ENCODE measurements at regions not wholly inside any gene's neighbourhood (a gene's known extent, or its start where the extent isn't known, plus 50 kb on each side); places are given as distances from the start of the nearest gene placed in this dataset.

GRCh38 chr14:103231376-103232019 lies 102.5 kb upstream of the EIF5 start:
- Histone ChIP-seq H3K27me3 (ENCODE audit: insufficient read depth, low read length, poor library complexity, severe bottlenecking) (no peaks in the 10 kb centered on the region), H3K79me2 (ENCODE audit: insufficient read depth, low read length) (no peaks in the 10 kb centered on the region), H3K36me3 (ENCODE audit: insufficient read depth, low read length) (no peaks in the 10 kb centered on the region), H3K4me3 (ENCODE audit: low read length, poor library complexity, severe bottlenecking) (no peak overlapping the region), H4K20me1 (ENCODE audit: insufficient read depth, low read length, poor library complexity, severe bottlenecking) (no peaks in the 10 kb centered on the region), H3K9ac (ENCODE audit: low read depth, low read length, poor library complexity, severe bottlenecking) (no peak overlapping the region), H3K4me2 (ENCODE audit: low read depth, low read length, poor library complexity, severe bottlenecking) (no peak overlapping the region), H3K9me3 (ENCODE audit: insufficient read depth, low read depth, low read length) (no peaks in the 10 kb centered on the region), H3K4me1 (ENCODE audit: insufficient read depth, low read length, poor library complexity, severe bottlenecking) (no peaks in the 10 kb centered on the region), H2AFZ (ENCODE audit: low read length) (no peak overlapping the region), H3K9me2 (replicated peaks; ENCODE audit: low read depth, low read length) (no peaks in the 10 kb centered on the region), H3F3A (ENCODE audit: low read depth) (no peaks in the 10 kb centered on the region)
- no peak for TF ChIP-seq EZH2phosphoT487 (IDR thresholded peaks at IDR 0.05; ENCODE audit: borderline replicate concordance)
- TF ChIP-seq CTCF (conservative IDR thresholded peaks at IDR 0.05; ENCODE audit: low read length) = no peak

GRCh38 chr14:103232031-103232808 lies 101.8 kb upstream of the EIF5 start:
- no peaks in the 10 kb centered on the region for H3K9me3 ChIP-seq (ENCODE audit: insufficient read depth, low read depth, low read length)
- H3K4me1 ChIP-seq (ENCODE audit: insufficient read depth, low read length, poor library complexity, severe bottlenecking) = no peaks in the 10 kb centered on the region
- TF ChIP-seq EZH2phosphoT487 (IDR thresholded peaks at IDR 0.05; ENCODE audit: borderline replicate concordance) (no peak), CTCF (conservative IDR thresholded peaks at IDR 0.05; ENCODE audit: low read length) (no peak)
- H3K36me3 ChIP-seq (ENCODE audit: insufficient read depth, low read length) = no peaks in the 10 kb centered on the region
- no peaks in the 10 kb centered on the region for H3K27me3 ChIP-seq (ENCODE audit: insufficient read depth, low read length, poor library complexity, severe bottlenecking)
- H3K9ac ChIP-seq (ENCODE audit: low read depth, low read length, poor library complexity, severe bottlenecking) = no peak overlapping the region
- H3K4me2 ChIP-seq (ENCODE audit: low read depth, low read length, poor library complexity, severe bottlenecking) = no peak overlapping the region
- no peaks in the 10 kb centered on the region for H3K9me2 ChIP-seq (replicated peaks; ENCODE audit: low read depth, low read length)
- no peak overlapping the region for H3K4me3 ChIP-seq (ENCODE audit: low read length, poor library complexity, severe bottlenecking)
- no peaks in the 10 kb centered on the region for H3F3A ChIP-seq (ENCODE audit: low read depth)
- H3K79me2 ChIP-seq (ENCODE audit: insufficient read depth, low read length) = no peaks in the 10 kb centered on the region
- H2AFZ ChIP-seq (ENCODE audit: low read length) = no peak overlapping the region
- no peaks in the 10 kb centered on the region for H4K20me1 ChIP-seq (ENCODE audit: insufficient read depth, low read length, poor library complexity, severe bottlenecking)

- Histone ChIP-seq H2AFZ (ENCODE audit: low read length) (no peak overlapping the region), H3K9me2 (replicated peaks; ENCODE audit: low read depth, low read length) (no peaks in the 10 kb centered on the region), H3K79me2 (ENCODE audit: insufficient read depth, low read length) (no peaks in the 10 kb centered on the region), H3K4me1 (ENCODE audit: insufficient read depth, low read length, poor library complexity, severe bottlenecking) (no peaks in the 10 kb centered on the region), H3K4me3 (ENCODE audit: low read length, poor library complexity, severe bottlenecking) (no peak overlapping the region), H3K9me3 (ENCODE audit: insufficient read depth, low read depth, low read length) (no peaks in the 10 kb centered on the region), H3K36me3 (ENCODE audit: insufficient read depth, low read length) (no peaks in the 10 kb centered on the region), H4K20me1 (ENCODE audit: insufficient read depth, low read length, poor library complexity, severe bottlenecking) (no peaks in the 10 kb centered on the region), H3K4me2 (ENCODE audit: low read depth, low read length, poor library complexity, severe bottlenecking) (no peak overlapping the region), H3F3A (ENCODE audit: low read depth) (no peaks in the 10 kb centered on the region), H3K9ac (ENCODE audit: low read depth, low read length, poor library complexity, severe bottlenecking) (no peak overlapping the region), H3K27me3 (ENCODE audit: insufficient read depth, low read length, poor library complexity, severe bottlenecking) (no peaks in the 10 kb centered on the region)
- TF ChIP-seq CTCF (conservative IDR thresholded peaks at IDR 0.05; ENCODE audit: low read length) = no peak
- no peak for TF ChIP-seq EZH2phosphoT487 (IDR thresholded peaks at IDR 0.05; ENCODE audit: borderline replicate concordance)
Measured at GRCh38 chr14:103232831-103233319, 101.2 kb upstream of the EIF5 start.
